HCT116 (cell line): ENCODE measurements at regions not wholly inside any gene's neighbourhood (a gene's known extent, or its start where the extent isn't known, plus 50 kb on each side); places are given as distances from the start of the nearest gene placed in this dataset.

Experiments
- ATAC-seq: fragments of 200-7000 bp; cut with Tn5 transposase; 2 replicates; pipeline ENCODE4 v1.9.1; 2020; ENCODE audit warnings: mild to moderate bottlenecking, moderate library complexity
- BruUV-seq: library from RNA; stranded (reverse); fragments of 400-500 nt; replicated peaks from 2 replicates; lab custom pipeline; 2021; lab: Mats Ljungman, UMichigan
- CTCF ChIA-PET: fragments of 300-600 bp; sonication (Branson Sonifier 250); formaldehyde crosslinking; loops from one replicate; lab custom pipeline; 2021; ENCODE audit warnings: antibody characterized with exemption; lab: Charles Lee
- POLR2A ChIA-PET: fragments of 300-600, 350-600 bp; sonication (Branson Sonifier 250); formaldehyde crosslinking; loops from one replicate; lab custom pipeline; 2021; ENCODE audit warnings: antibody characterized with exemption; lab: Charles Lee
- RAD21 ChIA-PET, 2 experiments: fragments of 300-600 bp; sonication (Branson Sonifier 250); formaldehyde crosslinking; loops; one replicate each; lab custom pipeline; 2023; ENCODE audit warnings: low total read pairs in 2 of 2; ENCODE audit not compliant: uncharacterized antibody in 2 of 2, unreplicated experiment in 2 of 2, low non-redundant PET in 1 of 2; lab: Charles Lee
- DNase-seq: peaks from one replicate; pipeline ENCODE4 v3.0.0-alpha.2; 2010; ENCODE audit warnings: low read depth, low spot score
- H2AFZ ChIP-seq: fragments of 200-600 bp; shearing (Covaris generic), sonication (generic); 2 replicates; pipeline ENCODE4 v1.6.1; 2017; ENCODE audit warnings: low read depth, mixed run types, mixed read lengths, antibody characterized with exemption, low read length; ENCODE audit not compliant: poor library complexity, severe bottlenecking
- H3K27ac ChIP-seq: 2 replicates; pipeline ENCODE4 v1.5.1; 2012; ENCODE audit warnings: low read depth, low read length
- H3K27me3 ChIP-seq: fragments of 200-600 bp; sonication (generic); 2 replicates; pipeline ENCODE4 v1.6.1; 2016; ENCODE audit warnings: mixed run types, low read length, mixed read lengths; ENCODE audit not compliant: insufficient read depth
- H3K36me3 ChIP-seq, 2 experiments: fragments of 200-500 bp in 1 of 2; fragments of 200-600 bp in 1 of 2; sonication (Bioruptor generic) in 1 of 2; sonication (generic) in 1 of 2; 2 replicates each; pipeline versions ENCODE4 v1.5.1 to v1.6.1; 2014 to 2016; ENCODE audit warnings: low read length in 2 of 2, inconsistent platforms in 1 of 2, mixed read lengths in 1 of 2, mixed run types in 1 of 2; ENCODE audit not compliant: insufficient read depth in 2 of 2, control insufficient read depth in 1 of 2
- H3K4me1 ChIP-seq, 2 experiments: fragments of 200-600 bp in 1 of 2; sonication (generic) in 1 of 2; 2 replicates each; pipeline versions ENCODE4 v1.5.1 to v1.6.1; 2012 to 2017; ENCODE audit warnings: low read length in 2 of 2, inconsistent platforms in 1 of 2, mild to moderate bottlenecking in 1 of 2, mixed read lengths in 1 of 2, mixed run types in 1 of 2, moderate library complexity in 1 of 2; ENCODE audit not compliant: insufficient read depth in 2 of 2, control insufficient read depth in 1 of 2
- H3K4me2 ChIP-seq: fragments of 200-600 bp; sonication (generic); 2 replicates; pipeline ENCODE4 v1.6.1; 2017; ENCODE audit warnings: mixed run types, low read length, mixed read lengths
- H3K4me3 ChIP-seq, 2 experiments: fragments of 200-600 bp in 1 of 2; sonication (generic) in 1 of 2; replicated peaks in 1 of 2; 2 replicates each; pipeline ENCODE4 v1.5.1; 2011 to 2016; ENCODE audit warnings: low read length in 2 of 2, control low read depth in 1 of 2, low read depth in 1 of 2, mild to moderate bottlenecking in 1 of 2, mixed read lengths in 1 of 2, mixed run types in 1 of 2
- H3K79me2 ChIP-seq: fragments of 200-600 bp; sonication (generic); 2 replicates; pipeline ENCODE4 v1.6.1; 2017; ENCODE audit warnings: mild to moderate bottlenecking, mixed run types, low read length, moderate library complexity, mixed read lengths; ENCODE audit not compliant: insufficient read depth
- H3K9ac ChIP-seq: fragments of 200-600 bp; sonication (generic); 2 replicates; pipeline ENCODE4 v1.6.1; 2016; ENCODE audit warnings: low read length, mixed read lengths
- H3K9me2 ChIP-seq: fragments of 200-600 bp; sonication (generic), shearing (Covaris generic); 2 replicates; pipeline ENCODE4 v1.6.1; 2017; ENCODE audit warnings: mixed run types, mild to moderate bottlenecking, moderate library complexity; ENCODE audit not compliant: insufficient read depth
- H3K9me3 ChIP-seq, 2 experiments: fragments of 200-500 bp in 1 of 2; fragments of 200-600 bp in 1 of 2; sonication (Bioruptor generic) in 1 of 2; sonication (generic) in 1 of 2; 2 replicates each; pipeline ENCODE4 v1.6.1; 2014 to 2017; ENCODE audit warnings: low read length in 2 of 2, mixed read lengths in 2 of 2, inconsistent platforms in 1 of 2, low read depth in 1 of 2, mild to moderate bottlenecking in 1 of 2, mixed run types in 1 of 2, moderate library complexity in 1 of 2; ENCODE audit not compliant: control insufficient read depth in 1 of 2, insufficient read depth in 1 of 2
- H4K20me1 ChIP-seq: fragments of 200-600 bp; sonication (generic), shearing (Covaris generic); 2 replicates; pipeline ENCODE4 v1.6.1; 2017; ENCODE audit warnings: mixed run types, mild to moderate bottlenecking, moderate library complexity; ENCODE audit not compliant: insufficient read depth
- CBX3 ChIP-seq: IDR thresholded peaks from 2 replicates; pipeline ENCODE4 v1.6.1; 2012; ENCODE audit warnings: low read depth
- CTCF ChIP-seq, 3 experiments: fragments of 200-600 bp in 1 of 3; sonication (generic) in 1 of 3; IDR thresholded peaks in 2 of 3; conservative IDR thresholded peaks in 1 of 3; 2 replicates each; pipeline ENCODE4 v1.5.1; 2012 to 2017; ENCODE audit warnings: low read depth in 2 of 3, low read length in 2 of 3, antibody characterized with exemption in 1 of 3, borderline replicate concordance in 1 of 3, control low read depth in 1 of 3, mild to moderate bottlenecking in 1 of 3, mixed read lengths in 1 of 3, mixed run types in 1 of 3, moderate library complexity in 1 of 3; ENCODE audit not compliant: insufficient read depth in 1 of 3
- EZH2 ChIP-seq: fragments of 200-600 bp; sonication (generic); IDR thresholded peaks from 2 replicates; pipeline ENCODE4 v1.6.1; 2017; ENCODE audit warnings: antibody characterized with exemption, mixed run types
- POLR2A ChIP-seq: IDR thresholded peaks from 2 replicates; pipeline ENCODE4 v1.7.0; 2011; ENCODE audit warnings: borderline replicate concordance; ENCODE audit not compliant: insufficient read depth, insufficient read length; ENCODE audit errors: extremely low read depth
- RAD21 ChIP-seq: IDR thresholded peaks from 2 replicates; pipeline ENCODE4 v1.6.1; 2012; ENCODE audit warnings: low read depth, mild to moderate bottlenecking
- SIN3A ChIP-seq: IDR thresholded peaks from 2 replicates; pipeline ENCODE4 v1.6.1; 2012; ENCODE audit warnings: low read depth
- SRF ChIP-seq: IDR thresholded peaks from 2 replicates; pipeline ENCODE4 v1.6.1; 2012; ENCODE audit warnings: low read depth
- YY1 ChIP-seq: IDR thresholded peaks from 2 replicates; pipeline ENCODE4 v1.6.1; 2011; ENCODE audit warnings: low read length, low read depth, moderate library complexity, mild to moderate bottlenecking; ENCODE audit not compliant: insufficient replicate concordance; ENCODE audit errors: extremely low read depth
- ZBTB33 ChIP-seq: IDR thresholded peaks from 2 replicates; pipeline ENCODE4 v1.6.1; 2011; ENCODE audit warnings: mild to moderate bottlenecking, low read length, moderate library complexity; ENCODE audit not compliant: insufficient replicate concordance; ENCODE audit errors: extremely low read depth
- ZFX ChIP-seq: fragments of 450-650 bp; IDR thresholded peaks from 2 replicates; pipeline ENCODE4 v1.6.1; 2017
- intact Hi-C: fragments of 100-400 bp; cut with micrococcal nuclease; formaldehyde crosslinking; loops from 2 replicates; pipeline ENCODE4 v1.10.0; 2022

GRCh38 chr14:98070536-98070935 is 1201.5 kb downstream of the BCL11B start:
- H3K9ac ChIP-seq, result no peak overlapping the region

More at GRCh38 chr14:98070536-98070935, 1201.5 kb downstream of the BCL11B start:
- ATAC-seq, result no peak
- Histone ChIP-seq H3K9me2 (no peaks in the 10 kb centered on the region), H3K4me2 (no peak overlapping the region), H2AFZ (no peak overlapping the region)
- POLR2A ChIA-PET, result no interaction called here
- no peak for TF ChIP-seq SIN3A
- TF ChIP-seq CBX3, result no peak
- no peak for TF ChIP-seq RAD21
- no peak for TF ChIP-seq ZFX
- TF ChIP-seq YY1, result no peak
- TF ChIP-seq SRF, result no peak
- no peak for TF ChIP-seq CTCF (IDR thresholded peaks at IDR 0.05 in 2 of 3, conservative IDR thresholded peaks at IDR 0.05 in 1 of 3; ENCODE audit: borderline replicate concordance in 1 of 3, insufficient read depth in 1 of 3, low read depth in 2 of 3, low read length in 2 of 3)
- TF ChIP-seq POLR2A, result no peak
- TF ChIP-seq EZH2, result no peak
- TF ChIP-seq ZBTB33, result no peak
- TF ChIP-seq, all 23 proteins: peak for 0
- no TSS peak for BruUV-seq
- H3K79me2 ChIP-seq, result no peaks in the 10 kb centered on the region
- intact Hi-C loops, result no loop called here
- no peaks in the 10 kb centered on the region for H3K36me3 ChIP-seq
- ChIA-PET CTCF (no interaction called here), RAD21 (no interaction called here)
- no peak for DNase-seq
- H3K4me1 ChIP-seq, result no peaks in the 10 kb centered on the region
- no peak overlapping the region for H3K27ac ChIP-seq
- H3K4me3 ChIP-seq, result no peak overlapping the region
- H3K9me3 ChIP-seq, result peaks cover 5 to 12% of the 10 kb centered on the region in 2 experiments; a peak in 2 of 4 replicates
- H3K27me3 ChIP-seq, result no peaks in the 10 kb centered on the region
- no peaks in the 10 kb centered on the region for H4K20me1 ChIP-seq
